ENCODE measurements at regions not wholly inside any gene's neighbourhood (a gene's known extent, or its start where the extent isn't known, plus 50 kb on each side); places are given as distances from the start of the nearest gene placed in this dataset.

GRCh38 chr2:191476901-191477300 is 201.0 kb upstream of the NABP1 start:
- ChIA-PET POLR2A (interaction anchor here (0.6 kb wide), 1 partner anchor 114 kb away, joined by 4 read pairs; no protein-coding TSS in a partner anchor), CTCF (no interaction called here)
- no peak overlapping the region for H3K4me3 Mint-ChIP-seq

GRCh38 chr2:191478799-191479679 is 198.9 kb upstream of the NABP1 start:
- POLR2A ChIA-PET: no interaction called here
- Mint-ChIP-seq H3K27me3 (ENCODE audit: low read depth) (peaks cover 3% of the 10 kb centered on the region), H3K4me1 (ENCODE audit: low read depth) (no peaks in the 10 kb centered on the region), H3K4me3 (no peak overlapping the region), H3K9me3 (ENCODE audit: insufficient read depth) (no peaks in the 10 kb centered on the region), H3K36me3 (ENCODE audit: low read depth) (no peaks in the 10 kb centered on the region), H3K27ac (no peak overlapping the region)
- ATAC-seq (no peak), DNase-seq (no peak)
- CTCF ChIA-PET: no interaction called here

More at GRCh38 chr2:191476901-191477300, 201.0 kb upstream of the NABP1 start:
- no peaks in the 10 kb centered on the region for H3K4me1 Mint-ChIP-seq (ENCODE audit: low read depth)
- H3K27ac Mint-ChIP-seq: no peak overlapping the region
- H3K36me3 Mint-ChIP-seq (ENCODE audit: low read depth): no peaks in the 10 kb centered on the region
- no peak for ATAC-seq
- H3K27me3 Mint-ChIP-seq (ENCODE audit: low read depth): peaks cover 3% of the 10 kb centered on the region
- no peaks in the 10 kb centered on the region for H3K9me3 Mint-ChIP-seq (ENCODE audit: insufficient read depth)
- DNase-seq: no peak

- ChIA-PET CTCF (no interaction called here), POLR2A (no interaction called here)
- DNase-seq: no peak
- no peaks in the 10 kb centered on the region for H3K36me3 Mint-ChIP-seq (ENCODE audit: low read depth)
- peaks cover 3% of the 10 kb centered on the region for H3K27me3 Mint-ChIP-seq (ENCODE audit: low read depth)
- no peaks in the 10 kb centered on the region for H3K9me3 Mint-ChIP-seq (ENCODE audit: insufficient read depth)
- ATAC-seq: no peak
- H3K27ac Mint-ChIP-seq: no peak overlapping the region
- no peaks in the 10 kb centered on the region for H3K4me1 Mint-ChIP-seq (ENCODE audit: low read depth)
- H3K4me3 Mint-ChIP-seq: no peak overlapping the region
Observed at GRCh38 chr2:191479680-191480023, 198.3 kb upstream of the NABP1 start.

- CTCF ChIA-PET: no interaction called here
Observed at GRCh38 chr2:191481305-191482070, 196.4 kb upstream of the NABP1 start.

GRCh38 chr2:191483117-191483516 is 194.8 kb upstream of the NABP1 start:
- ATAC-seq (no peak), DNase-seq (no peak)
- Mint-ChIP-seq H3K27me3 (ENCODE audit: low read depth) (peaks cover 6% of the 10 kb centered on the region), H3K4me3 (no peak overlapping the region), H3K36me3 (ENCODE audit: low read depth) (no peaks in the 10 kb centered on the region), H3K4me1 (ENCODE audit: low read depth) (no peaks in the 10 kb centered on the region), H3K27ac (no peak overlapping the region), H3K9me3 (ENCODE audit: insufficient read depth) (no peaks in the 10 kb centered on the region)
- CTCF ChIA-PET: no interaction called here
- POLR2A ChIA-PET: no interaction called here

More at GRCh38 chr2:191481305-191482070, 196.4 kb upstream of the NABP1 start:
- no peaks in the 10 kb centered on the region for H3K9me3 Mint-ChIP-seq (ENCODE audit: insufficient read depth)
- peaks cover 6% of the 10 kb centered on the region for H3K27me3 Mint-ChIP-seq (ENCODE audit: low read depth)
- H3K4me1 Mint-ChIP-seq (ENCODE audit: low read depth): no peaks in the 10 kb centered on the region
- no peaks in the 10 kb centered on the region for H3K36me3 Mint-ChIP-seq (ENCODE audit: low read depth)
- POLR2A ChIA-PET: no interaction called here
- H3K4me3 Mint-ChIP-seq: no peak overlapping the region
- ATAC-seq (no peak), DNase-seq (no peak)
- no peak overlapping the region for H3K27ac Mint-ChIP-seq

- H3K9me3 Mint-ChIP-seq (ENCODE audit: insufficient read depth): no peaks in the 10 kb centered on the region
- no peaks in the 10 kb centered on the region for H3K36me3 Mint-ChIP-seq (ENCODE audit: low read depth)
- ChIA-PET CTCF (interaction anchor here (1.3 kb wide), 1 partner anchor 35 kb away, joined by 4 read pairs; no protein-coding TSS in a partner anchor), POLR2A (no interaction called here)
- H3K4me1 Mint-ChIP-seq (ENCODE audit: low read depth): no peaks in the 10 kb centered on the region
- DNase-seq (no peak), ATAC-seq (no peak)
- no peak overlapping the region for H3K27ac Mint-ChIP-seq
- H3K4me3 Mint-ChIP-seq: no peak overlapping the region
- H3K27me3 Mint-ChIP-seq (ENCODE audit: low read depth): peaks cover 4% of the 10 kb centered on the region
Observed at GRCh38 chr2:191486584-191487320, 191.2 kb upstream of the NABP1 start.

- Mint-ChIP-seq H3K4me3 (no peak overlapping the region), H3K27ac (no peak overlapping the region), H3K4me1 (ENCODE audit: low read depth) (no peaks in the 10 kb centered on the region), H3K36me3 (ENCODE audit: low read depth) (no peaks in the 10 kb centered on the region), H3K27me3 (ENCODE audit: low read depth) (peaks cover 4% of the 10 kb centered on the region), H3K9me3 (ENCODE audit: insufficient read depth) (no peaks in the 10 kb centered on the region)
- POLR2A ChIA-PET: no interaction called here
- DNase-seq (no peak), ATAC-seq (no peak)
- CTCF ChIA-PET: no interaction called here
Observed at GRCh38 chr2:191488135-191488534, 189.8 kb upstream of the NABP1 start.

- CTCF ChIA-PET: interaction anchor here (0.7 kb wide), 1 partner anchor 9 kb away, joined by 3 read pairs; no protein-coding TSS in a partner anchor
- no peaks in the 10 kb centered on the region for H3K36me3 Mint-ChIP-seq (ENCODE audit: low read depth)
- H3K27me3 Mint-ChIP-seq (ENCODE audit: low read depth): peaks cover 7% of the 10 kb centered on the region
- no peak overlapping the region for H3K27ac Mint-ChIP-seq
- no peak for ATAC-seq
- no peak for DNase-seq
- no peak overlapping the region for H3K4me3 Mint-ChIP-seq
- POLR2A ChIA-PET: no interaction called here
- no peaks in the 10 kb centered on the region for H3K9me3 Mint-ChIP-seq (ENCODE audit: insufficient read depth)
- no peaks in the 10 kb centered on the region for H3K4me1 Mint-ChIP-seq (ENCODE audit: low read depth)
Observed at GRCh38 chr2:191489177-191489576, 188.8 kb upstream of the NABP1 start.

GRCh38 chr2:191496838-191497237 is 181.1 kb upstream of the NABP1 start:
- DNase-seq (no peak), ATAC-seq (no peak)
- Mint-ChIP-seq H3K9me3 (ENCODE audit: insufficient read depth) (no peaks in the 10 kb centered on the region), H3K27me3 (ENCODE audit: low read depth) (peaks cover 9% of the 10 kb centered on the region), H3K27ac (no peak overlapping the region), H3K4me1 (ENCODE audit: low read depth) (no peaks in the 10 kb centered on the region), H3K36me3 (ENCODE audit: low read depth) (no peaks in the 10 kb centered on the region), H3K4me3 (no peak overlapping the region)
- ChIA-PET CTCF (no interaction called here), POLR2A (no interaction called here)

- Mint-ChIP-seq H3K4me3 (no peak overlapping the region), H3K36me3 (ENCODE audit: low read depth) (no peaks in the 10 kb centered on the region), H3K27ac (no peak overlapping the region), H3K27me3 (ENCODE audit: low read depth) (peaks cover 9% of the 10 kb centered on the region), H3K9me3 (ENCODE audit: insufficient read depth) (no peaks in the 10 kb centered on the region), H3K4me1 (ENCODE audit: low read depth) (no peaks in the 10 kb centered on the region)
- ChIA-PET POLR2A (no interaction called here), CTCF (interaction anchor here (0.6 kb wide), 1 partner anchor 9 kb away, joined by 3 read pairs; no protein-coding TSS in a partner anchor)
- ATAC-seq (no peak), DNase-seq (no peak)
Observed at GRCh38 chr2:191497822-191498221, 180.1 kb upstream of the NABP1 start.

GRCh38 chr2:191499050-191499449 is 178.9 kb upstream of the NABP1 start:
- DNase-seq: no peak
- Mint-ChIP-seq H3K4me1 (ENCODE audit: low read depth) (no peaks in the 10 kb centered on the region), H3K9me3 (ENCODE audit: insufficient read depth) (no peaks in the 10 kb centered on the region), H3K36me3 (ENCODE audit: low read depth) (no peaks in the 10 kb centered on the region), H3K4me3 (no peak overlapping the region), H3K27ac (no peak overlapping the region), H3K27me3 (ENCODE audit: low read depth) (peaks cover 6% of the 10 kb centered on the region)
- ChIA-PET POLR2A (no interaction called here), CTCF (no interaction called here)
- ATAC-seq: no peak

All from activated CD8-positive, alpha-beta T cell treated with anti-CD3 and anti-CD28 coated beads, Interleukin-2, amount 10 ng/mL, durations not matched to agents 7 days and 5 days (primary cell).